GM18867 (cell line): ENCODE measurements at regions not wholly inside any gene's neighbourhood (a gene's known extent, or its start where the extent isn't known, plus 50 kb on each side); places are given as distances from the start of the nearest gene placed in this dataset.

ENCODE experiments used
- ATAC-seq: cut with Tn5 transposase; IDR thresholded peaks from one replicate; pipeline ENCODE4 v1.9.1; 2021; ENCODE audit warnings: mild to moderate bottlenecking, moderate library complexity; ENCODE audit not compliant: unreplicated experiment

GRCh38 chr6:111984516-111985201, 69.2 kb upstream of the CCN6 start:
- ATAC-seq: no peak

GRCh38 chr6:111985202-111985731, 68.6 kb upstream of the CCN6 start:
- ATAC-seq: no peak

GRCh38 chr6:111986651-111987050, 67.3 kb upstream of the CCN6 start:
- no peak for ATAC-seq

GRCh38 chr6:111987295-111987694, 66.6 kb upstream of the CCN6 start:
- no peak for ATAC-seq

- ATAC-seq: no peak
Measured at GRCh38 chr6:111988926-111989325, 65.0 kb upstream of the CCN6 start.

- ATAC-seq: peak; percentile 68
Measured at GRCh38 chr6:111989743-111990142, 64.2 kb upstream of the CCN6 start.

- ATAC-seq: peak; percentile 75
Measured at GRCh38 chr6:111990214-111990613, 63.7 kb upstream of the CCN6 start.

GRCh38 chr6:111992851-111993250, 61.1 kb upstream of the CCN6 start:
- ATAC-seq: no peak

- ATAC-seq: no peak
Measured at GRCh38 chr6:111993342-111993741, 60.6 kb upstream of the CCN6 start.

- no peak for ATAC-seq
Measured at GRCh38 chr6:111994791-111995190, 59.1 kb upstream of the CCN6 start.

- no peak for ATAC-seq
Measured at GRCh38 chr6:111995404-111995803, 58.5 kb upstream of the CCN6 start.

GRCh38 chr6:111996144-111996865, 57.6 kb upstream of the CCN6 start:
- no peak for ATAC-seq

GRCh38 chr6:111997078-111997852, 56.6 kb upstream of the CCN6 start:
- peak; percentile 67 for ATAC-seq

- ATAC-seq: no peak
Measured at GRCh38 chr6:111997853-111998208, 56.1 kb upstream of the CCN6 start.

- ATAC-seq: no peak
Measured at GRCh38 chr6:112002307-112002706, 51.6 kb upstream of the CCN6 start.
